NCI-H446 (cell line): ENCODE measurements at regions not wholly inside any gene's neighbourhood (a gene's known extent, or its start where the extent isn't known, plus 50 kb on each side); places are given as distances from the start of the nearest gene placed in this dataset.
A peak's percentile ranks its signal among the peaks of the same experiment; 100 is the strongest.
"Not testable (repeated sequence)": the region's sequence is repeated elsewhere in the genome, so short reads cannot be mapped to it uniquely, and the experiment has no call there.

Experiments used
- DNase-seq, 2 experiments: peaks; one replicate each; lab custom pipeline; 2025; lab: John Stamatoyannopoulos, UW

GRCh38 chr1:234960722-234961455, 167.7 kb downstream of the TOMM20 start:
- no peak for DNase-seq

- DNase-seq: no peak
Observed at GRCh38 chr1:234958706-234959657, 169.7 kb downstream of the TOMM20 start.

- DNase-seq: no peak
Observed at GRCh38 chr1:234958066-234958705, 170.5 kb downstream of the TOMM20 start.

GRCh38 chr1:234957330-234958065, 171.1 kb downstream of the TOMM20 start:
- peak in 1 of 2 experiments; percentile 27 for DNase-seq

GRCh38 chr1:234956821-234957329, 171.8 kb downstream of the TOMM20 start:
- peak in 1 of 2 experiments; percentile 27 for DNase-seq

GRCh38 chr1:234955107-234955731, 173.4 kb downstream of the TOMM20 start:
- DNase-seq: no peak

GRCh38 chr1:234954613-234955012, 174.0 kb downstream of the TOMM20 start:
- DNase-seq: no peak

- no peak for DNase-seq
Observed at GRCh38 chr1:234953655-234954405, 174.8 kb downstream of the TOMM20 start.

GRCh38 chr1:234950598-234950997, 178.0 kb downstream of the TOMM20 start:
- DNase-seq: no peak

- DNase-seq: not testable (repeated sequence)
Observed at GRCh38 chr1:234949528-234949927, 179.1 kb downstream of the TOMM20 start.

GRCh38 chr1:234944439-234945344, 183.9 kb downstream of the TOMM20 start:
- DNase-seq: no peak

GRCh38 chr1:234943836-234944402, 184.7 kb downstream of the TOMM20 start:
- DNase-seq: no peak

- no peak for DNase-seq
Observed at GRCh38 chr1:234942879-234943506, 185.6 kb downstream of the TOMM20 start.

- DNase-seq: no peak
Observed at GRCh38 chr1:234942012-234942332, 186.7 kb downstream of the TOMM20 start.

- DNase-seq: no peak
Observed at GRCh38 chr1:234941321-234942011, 187.2 kb downstream of the TOMM20 start.

- no peak for DNase-seq
Observed at GRCh38 chr1:234940841-234941240, 187.8 kb downstream of the TOMM20 start.

- DNase-seq: no peak
Observed at GRCh38 chr1:234938924-234939323, 189.7 kb downstream of the TOMM20 start.

GRCh38 chr1:234938135-234938534, 190.5 kb downstream of the TOMM20 start:
- DNase-seq: no peak
